Stimulated activated naive B cell treated with anti-CD40 and anti-IgM and Interleukin-4, amounts not matched to agents 10 μg/mL and 1 μg/mL and 100 μg/mL, for 72 hours (primary cell): ENCODE measurements at regions not wholly inside any gene's neighbourhood (a gene's known extent, or its start where the extent isn't known, plus 50 kb on each side); places are given as distances from the start of the nearest gene placed in this dataset.
A peak's percentile ranks its signal among the peaks of the same experiment; 100 is the strongest.

Source experiments
- ATAC-seq, 2 donors: fragments of 150-1000 bp; cut with Tn5 transposase; replicated peaks; 2 replicates each; pipeline ENCODE4 v1.10.0; 2021; ENCODE audit warnings: moderate library complexity in 1 of 2
- DNase-seq: peaks from one replicate; pipeline ENCODE4 v3.0.0; 2021
- H3K27ac Mint-ChIP-seq: one replicate; pipeline ENCODE4 v1.8.0; 2022; ENCODE audit warnings: mild to moderate bottlenecking, mixed read lengths
- H3K27me3 Mint-ChIP-seq, 2 donors: one replicate each; pipeline ENCODE4 v1.8.0; 2022; ENCODE audit warnings: mixed read lengths in 2 of 2
- H3K36me3 Mint-ChIP-seq, 2 donors: one replicate each; pipeline ENCODE4 v1.8.0; 2022; ENCODE audit warnings: mixed read lengths in 2 of 2, mild to moderate bottlenecking in 1 of 2
- H3K4me1 Mint-ChIP-seq, 2 donors: one replicate each; pipeline ENCODE4 v1.8.0; 2022; ENCODE audit warnings: mixed read lengths in 2 of 2, mild to moderate bottlenecking in 1 of 2
- H3K4me3 Mint-ChIP-seq, 2 donors: one replicate each; pipeline ENCODE4 v1.8.0; 2022; ENCODE audit warnings: mild to moderate bottlenecking in 2 of 2, mixed read lengths in 2 of 2, moderate library complexity in 1 of 2
- H3K9me3 Mint-ChIP-seq, 2 donors: one replicate each; pipeline ENCODE4 v1.8.0; 2022; ENCODE audit warnings: mixed read lengths in 2 of 2, mild to moderate bottlenecking in 1 of 2

- Mint-ChIP-seq H3K36me3 (no peaks in the 10 kb centered on the region), H3K27ac (no peak overlapping the region), H3K4me1 (no peaks in the 10 kb centered on the region), H3K27me3 (no peaks in the 10 kb centered on the region), H3K9me3 (no peaks in the 10 kb centered on the region), H3K4me3 (no peak overlapping the region)
- no peak for DNase-seq
- no peak for ATAC-seq
These were observed 1135.0 kb downstream of the SLITRK1 start for GRCh38 chr13:82747291-82747690.

DNA sequence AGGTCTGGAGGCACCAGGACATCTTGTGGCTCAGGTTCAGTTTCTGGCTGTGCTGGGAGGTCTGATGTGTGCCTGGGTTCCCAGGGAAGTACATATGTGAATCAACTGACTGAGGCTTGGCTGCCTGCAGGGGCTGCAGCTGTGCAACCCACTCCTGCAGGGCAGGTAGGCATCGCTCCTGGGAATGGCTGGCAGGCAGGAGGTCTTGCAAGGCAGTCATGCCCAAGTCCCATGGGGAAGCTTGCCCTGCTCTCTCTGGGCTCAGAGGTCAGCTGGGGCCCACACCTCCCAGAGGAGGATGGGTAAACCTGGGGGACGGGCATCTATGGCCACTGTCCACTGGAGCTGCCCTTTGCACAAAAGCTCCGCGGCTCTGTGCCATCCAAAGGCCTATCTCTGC lies 1141.8 kb downstream of the SLITRK1 start:
- DNase-seq (no peak), ATAC-seq (no peak)
- Mint-ChIP-seq H3K27me3 (no peaks in the 10 kb centered on the region), H3K36me3 (no peaks in the 10 kb centered on the region), H3K9me3 (peaks cover 0 to 6% of the 10 kb centered on the region in 2 donors), H3K4me1 (no peaks in the 10 kb centered on the region), H3K27ac (no peak overlapping the region), H3K4me3 (no peak overlapping the region)

DNA sequence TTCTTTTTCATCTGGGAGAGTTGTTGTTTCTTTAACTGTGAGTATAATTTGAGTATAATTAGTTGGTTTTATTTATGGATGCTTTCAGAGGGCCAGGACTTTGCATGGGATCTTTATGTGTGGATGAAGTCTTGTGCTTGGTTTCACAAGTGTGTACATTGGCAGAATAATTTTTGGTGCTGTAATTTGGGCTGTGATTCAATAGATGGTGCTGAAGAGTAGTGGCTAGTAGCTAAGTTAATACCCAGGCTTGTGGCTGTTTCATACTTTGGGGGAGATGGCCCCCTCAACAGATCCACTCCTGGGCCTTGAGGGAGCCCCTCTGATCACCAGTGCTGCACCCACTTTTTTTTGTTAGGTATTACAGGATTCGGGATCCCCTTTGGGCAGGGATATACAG lies 1142.4 kb downstream of the SLITRK1 start:
- Mint-ChIP-seq H3K27me3 (no peaks in the 10 kb centered on the region), H3K27ac (no peak overlapping the region), H3K9me3 (peaks cover 0 to 8% of the 10 kb centered on the region in 2 donors), H3K36me3 (no peaks in the 10 kb centered on the region), H3K4me3 (no peak overlapping the region), H3K4me1 (no peaks in the 10 kb centered on the region)
- no peak for DNase-seq
- ATAC-seq = no peak

- no peaks in the 10 kb centered on the region for H3K36me3 Mint-ChIP-seq
- H3K4me3 Mint-ChIP-seq = no peak overlapping the region
- H3K27me3 Mint-ChIP-seq = no peaks in the 10 kb centered on the region
- DNase-seq = no peak
- H3K4me1 Mint-ChIP-seq = no peaks in the 10 kb centered on the region
- no peak overlapping the region for H3K27ac Mint-ChIP-seq
- peaks cover 0 to 2% of the 10 kb centered on the region in 2 donors for H3K9me3 Mint-ChIP-seq
- ATAC-seq = no peak
These were observed 1152.9 kb downstream of the SLITRK1 start for GRCh38 chr13:82729401-82729800.

DNA sequence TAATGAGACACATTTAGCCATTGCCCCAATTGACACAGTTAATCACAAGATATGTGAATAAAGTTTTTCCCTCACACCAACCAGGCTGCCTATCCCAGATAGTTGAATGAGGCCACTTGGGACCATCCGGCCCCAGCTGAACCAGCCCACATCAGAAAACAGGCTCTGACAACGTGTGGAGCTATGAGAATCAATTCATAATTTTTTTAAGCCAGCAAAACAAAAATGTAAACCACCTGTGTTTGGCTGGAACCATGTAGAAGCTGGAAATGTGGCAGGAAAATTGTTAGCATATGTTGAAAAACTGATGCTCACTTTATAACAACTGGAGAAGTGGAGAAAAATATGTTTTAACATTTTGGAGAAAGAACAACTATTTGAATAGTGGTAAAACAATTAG lies 1161.3 kb downstream of the SLITRK1 start:
- no peak for DNase-seq
- Mint-ChIP-seq H3K4me3 (no peak overlapping the region), H3K36me3 (no peaks in the 10 kb centered on the region), H3K9me3 (peaks cover 0 to 1% of the 10 kb centered on the region in 2 donors), H3K27me3 (no peaks in the 10 kb centered on the region), H3K27ac (no peak overlapping the region), H3K4me1 (no peaks in the 10 kb centered on the region)
- ATAC-seq = no peak

DNA sequence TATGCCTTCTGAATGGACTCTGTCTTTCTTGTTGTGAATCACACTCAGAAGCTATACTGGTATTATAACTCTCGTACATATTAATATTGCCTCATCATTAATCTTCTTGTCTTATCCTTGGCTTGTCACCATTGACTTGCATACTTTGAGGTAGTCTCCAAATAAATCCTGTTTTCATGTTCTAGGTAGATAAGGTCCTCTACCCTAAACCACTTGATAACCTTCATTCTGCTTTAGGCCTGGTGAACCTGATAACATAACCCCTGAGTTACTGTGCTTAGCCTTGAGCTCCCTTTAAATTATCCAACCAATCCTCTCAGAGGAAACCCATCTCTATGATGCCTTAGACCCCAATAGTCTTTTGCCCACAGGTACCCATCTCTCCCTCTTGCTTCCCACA lies 1162.3 kb downstream of the SLITRK1 start:
- Mint-ChIP-seq H3K9me3 (peaks cover 0 to 1% of the 10 kb centered on the region in 2 donors), H3K36me3 (no peaks in the 10 kb centered on the region), H3K4me1 (no peaks in the 10 kb centered on the region), H3K4me3 (no peak overlapping the region), H3K27me3 (no peaks in the 10 kb centered on the region), H3K27ac (no peak overlapping the region)
- ATAC-seq = no peak
- no peak for DNase-seq

DNA sequence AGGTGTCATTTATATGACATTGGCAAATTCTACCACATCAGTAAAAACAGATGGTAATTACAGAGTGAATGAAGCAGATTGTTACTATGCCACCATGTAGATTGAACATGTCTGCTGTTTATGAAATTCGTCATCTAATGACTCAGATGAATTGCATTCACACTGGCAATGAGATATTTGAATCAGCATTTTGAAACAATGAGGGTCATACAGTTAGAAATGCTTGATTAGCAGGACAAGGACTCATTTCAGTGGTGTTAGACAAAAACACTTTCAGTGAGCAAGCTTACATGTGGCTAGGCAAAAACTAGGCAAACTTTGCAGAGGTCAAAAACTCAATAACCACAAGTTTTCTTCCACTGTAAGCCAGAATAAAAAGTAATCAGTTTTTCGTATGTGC lies 1165.0 kb downstream of the SLITRK1 start:
- peaks cover 0 to 1% of the 10 kb centered on the region in 2 donors for H3K9me3 Mint-ChIP-seq
- no peaks in the 10 kb centered on the region for H3K4me1 Mint-ChIP-seq
- no peak overlapping the region for H3K27ac Mint-ChIP-seq
- ATAC-seq (no peak), DNase-seq (no peak)
- H3K36me3 Mint-ChIP-seq = no peaks in the 10 kb centered on the region
- no peaks in the 10 kb centered on the region for H3K27me3 Mint-ChIP-seq
- H3K4me3 Mint-ChIP-seq = no peak overlapping the region

- no peak overlapping the region for H3K27ac Mint-ChIP-seq
- no peaks in the 10 kb centered on the region for H3K4me1 Mint-ChIP-seq
- no peak overlapping the region for H3K4me3 Mint-ChIP-seq
- ATAC-seq (no peak), DNase-seq (no peak)
- no peaks in the 10 kb centered on the region for H3K27me3 Mint-ChIP-seq
- H3K9me3 Mint-ChIP-seq = no peaks in the 10 kb centered on the region
- no peaks in the 10 kb centered on the region for H3K36me3 Mint-ChIP-seq
These were observed 1168.4 kb downstream of the SLITRK1 start for GRCh38 chr13:82713687-82714405.

DNA sequence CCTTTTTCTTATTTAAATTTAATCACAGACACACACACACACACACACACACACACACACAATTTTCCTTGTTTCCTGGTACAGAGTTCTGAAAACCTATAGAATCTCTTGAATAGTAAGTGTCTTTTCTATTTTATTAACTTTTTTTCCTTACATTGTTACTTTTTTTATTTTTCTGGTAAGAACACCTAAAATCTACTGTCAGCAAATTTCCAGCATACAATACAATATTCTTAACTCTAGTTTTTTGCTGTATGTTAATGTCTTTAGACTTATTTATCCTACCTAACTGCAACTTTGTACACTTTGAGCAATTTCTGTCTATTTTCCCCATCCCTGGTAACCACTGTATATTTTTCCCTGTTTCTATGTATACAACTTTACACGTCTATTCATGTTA lies 1179.8 kb downstream of the SLITRK1 start:
- Mint-ChIP-seq H3K4me3 (no peak overlapping the region), H3K27ac (no peak overlapping the region), H3K27me3 (no peaks in the 10 kb centered on the region), H3K36me3 (no peaks in the 10 kb centered on the region), H3K4me1 (no peaks in the 10 kb centered on the region), H3K9me3 (peaks cover 4 to 16% of the 10 kb centered on the region in 2 donors)
- DNase-seq (no peak), ATAC-seq (no peak)

GRCh38 chr13:82701020-82701419 lies 1181.3 kb downstream of the SLITRK1 start:
- Mint-ChIP-seq H3K36me3 (no peaks in the 10 kb centered on the region), H3K9me3 (peaks cover 3 to 6% of the 10 kb centered on the region in 2 donors), H3K27ac (no peak overlapping the region), H3K4me1 (no peaks in the 10 kb centered on the region), H3K27me3 (no peaks in the 10 kb centered on the region), H3K4me3 (no peak overlapping the region)
- no peak for ATAC-seq
- no peak for DNase-seq

GRCh38 chr13:82698941-82699340 lies 1183.3 kb downstream of the SLITRK1 start:
- ATAC-seq (no peak), DNase-seq (no peak)
- Mint-ChIP-seq H3K27ac (no peak overlapping the region), H3K4me1 (no peaks in the 10 kb centered on the region), H3K36me3 (no peaks in the 10 kb centered on the region), H3K9me3 (no peaks in the 10 kb centered on the region), H3K4me3 (no peak overlapping the region), H3K27me3 (no peaks in the 10 kb centered on the region)

- Mint-ChIP-seq H3K27ac (no peak overlapping the region), H3K4me3 (no peak overlapping the region), H3K4me1 (no peaks in the 10 kb centered on the region), H3K36me3 (no peaks in the 10 kb centered on the region), H3K9me3 (no peaks in the 10 kb centered on the region), H3K27me3 (no peaks in the 10 kb centered on the region)
- no peak for DNase-seq
- ATAC-seq = no peak
These were observed 1183.9 kb downstream of the SLITRK1 start for GRCh38 chr13:82698383-82698782.

GRCh38 chr13:82693607-82694006 lies 1188.7 kb downstream of the SLITRK1 start:
- peaks cover 4 to 11% of the 10 kb centered on the region in 2 donors for H3K4me1 Mint-ChIP-seq
- no peak for DNase-seq

GRCh38 chr13:82688400-82688994 lies 1193.8 kb downstream of the SLITRK1 start:
- ATAC-seq = peak in 1 of 2 donors; percentile 50
- Mint-ChIP-seq H3K9me3 (no peaks in the 10 kb centered on the region), H3K36me3 (no peaks in the 10 kb centered on the region), H3K27ac (no peak overlapping the region), H3K4me1 (peaks cover 4 to 12% of the 10 kb centered on the region in 2 donors), H3K27me3 (no peaks in the 10 kb centered on the region), H3K4me3 (peak overlapping the region; percentile 56 to 57)
- no peak for DNase-seq

More at GRCh38 chr13:82693607-82694006, 1188.7 kb downstream of the SLITRK1 start:
- Mint-ChIP-seq H3K36me3 (no peaks in the 10 kb centered on the region), H3K27ac (no peak overlapping the region), H3K9me3 (no peaks in the 10 kb centered on the region), H3K4me3 (no peak overlapping the region), H3K27me3 (no peaks in the 10 kb centered on the region)
- no peak for ATAC-seq

- no peak for ATAC-seq
- no peak overlapping the region for H3K27ac Mint-ChIP-seq
- peaks cover 3 to 4% of the 10 kb centered on the region in 2 donors for H3K9me3 Mint-ChIP-seq
- DNase-seq = no peak
- H3K4me3 Mint-ChIP-seq = no peak overlapping the region
- H3K27me3 Mint-ChIP-seq = no peaks in the 10 kb centered on the region
- H3K4me1 Mint-ChIP-seq = peaks cover 4 to 12% of the 10 kb centered on the region in 2 donors
- H3K36me3 Mint-ChIP-seq = no peaks in the 10 kb centered on the region
These were observed 1194.4 kb downstream of the SLITRK1 start for GRCh38 chr13:82687884-82688283.
